Hepatic stellate cell (primary cell): ENCODE measurements at regions not wholly inside any gene's neighbourhood (a gene's known extent, or its start where the extent isn't known, plus 50 kb on each side); places are given as distances from the start of the nearest gene placed in this dataset.

Experiments
- DNase-seq: peaks from one replicate; pipeline ENCODE4 v3.0.0; 2011; ENCODE audit warnings: low spot score

DNA sequence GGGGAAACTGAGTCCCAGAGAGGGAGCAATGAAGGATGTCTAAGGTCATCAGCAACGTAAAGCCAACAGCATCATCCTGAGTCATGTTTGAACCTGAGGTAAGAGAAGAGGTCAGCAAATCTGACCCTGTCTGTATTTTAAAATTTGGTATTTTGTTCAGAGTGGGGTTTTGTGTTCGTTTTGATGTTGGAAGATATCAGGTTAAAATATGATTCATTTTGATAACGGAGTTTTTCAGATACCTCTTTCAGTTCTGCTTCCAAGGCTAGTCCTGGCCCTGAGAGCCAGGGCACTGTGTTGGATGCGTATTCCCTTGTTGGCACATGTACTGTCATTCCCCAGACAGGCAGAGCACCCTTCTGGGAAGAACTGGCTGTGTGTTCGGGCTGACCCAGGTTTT, 291.0 kb downstream of the NSG2 start:
- DNase-seq: no peak

DNA sequence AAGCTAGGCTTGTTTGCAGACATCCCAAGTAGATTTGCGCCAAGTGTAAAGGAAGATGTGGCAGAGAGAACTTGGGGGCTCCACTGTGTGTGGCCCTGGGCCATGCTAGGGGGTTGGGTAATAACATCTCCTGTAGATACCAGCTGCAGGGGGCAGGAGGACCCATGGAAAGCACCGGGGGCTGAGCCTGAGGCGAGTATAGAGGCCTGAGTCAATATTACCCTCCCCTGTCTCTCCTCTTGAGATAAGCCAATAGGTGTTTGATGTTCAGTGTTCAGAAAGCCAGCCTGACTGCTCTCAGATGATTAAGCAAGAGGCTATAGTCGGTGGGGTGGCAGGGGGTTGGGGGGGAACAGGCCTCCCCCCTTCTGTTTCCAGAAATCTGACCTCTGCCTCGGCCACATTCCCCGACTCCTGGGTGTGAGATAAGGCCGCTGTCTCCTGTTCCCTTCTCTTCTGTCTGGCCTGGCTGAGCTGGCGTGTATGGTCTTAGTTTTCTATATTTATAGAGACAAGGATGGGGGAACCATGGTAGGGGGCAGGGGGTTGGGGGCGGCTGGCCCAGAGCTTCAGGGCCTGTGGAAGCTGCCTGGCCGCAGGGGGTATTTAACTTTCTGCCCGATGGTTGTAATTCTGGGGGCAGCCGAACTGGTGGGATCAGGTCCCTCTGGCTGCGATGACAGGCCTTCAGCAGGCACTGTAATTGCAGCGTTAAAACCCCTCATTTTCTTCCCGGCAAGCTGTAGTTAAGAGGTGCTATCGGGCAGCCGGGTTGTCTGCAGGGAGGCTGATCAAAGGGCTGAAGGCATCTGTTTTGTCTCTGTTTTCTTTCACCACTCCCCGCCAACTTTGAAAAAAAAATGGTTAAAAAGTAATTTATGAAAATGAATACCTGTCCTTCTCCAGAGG, 292.0 kb downstream of the NSG2 start:
- no peak for DNase-seq

DNA sequence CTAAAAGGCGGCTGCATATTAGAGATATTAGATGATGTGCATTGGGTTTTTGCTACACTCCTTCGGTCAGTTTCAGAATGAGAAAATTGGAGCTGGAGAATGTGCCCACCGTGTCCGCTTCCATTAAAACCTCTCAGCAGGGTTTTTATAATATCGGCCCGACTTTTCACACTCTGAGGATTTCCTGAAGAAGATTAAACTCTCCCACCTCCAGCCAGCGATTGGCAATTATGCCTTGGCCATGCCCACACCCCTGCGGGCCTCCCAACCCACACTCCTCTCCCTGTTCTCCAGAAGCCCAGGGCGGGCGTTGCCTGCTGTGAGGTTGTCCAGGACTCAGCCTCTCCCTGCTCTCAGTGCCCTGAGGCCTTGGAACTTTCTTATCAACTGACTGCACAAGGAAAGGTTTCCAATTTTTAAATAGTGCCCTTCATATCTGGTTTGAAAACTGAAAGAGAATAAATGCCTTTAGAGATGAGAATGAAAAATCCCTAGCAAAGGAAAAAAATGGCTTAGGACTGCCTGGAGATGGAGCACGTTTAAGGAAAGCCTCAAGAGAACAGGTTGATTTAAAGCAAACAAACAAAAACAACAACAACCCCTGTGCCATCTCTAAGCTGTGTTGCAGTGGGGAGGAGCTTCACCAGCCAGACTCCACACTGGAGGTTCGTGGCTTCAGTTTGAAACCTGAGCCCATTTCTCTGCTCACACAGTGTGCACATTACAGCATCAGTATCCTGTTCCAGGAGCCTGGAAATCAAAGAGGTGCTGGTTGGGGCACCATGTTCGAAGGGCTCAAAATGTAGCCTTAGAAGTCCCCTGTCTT, 292.9 kb downstream of the NSG2 start:
- no peak for DNase-seq

DNA sequence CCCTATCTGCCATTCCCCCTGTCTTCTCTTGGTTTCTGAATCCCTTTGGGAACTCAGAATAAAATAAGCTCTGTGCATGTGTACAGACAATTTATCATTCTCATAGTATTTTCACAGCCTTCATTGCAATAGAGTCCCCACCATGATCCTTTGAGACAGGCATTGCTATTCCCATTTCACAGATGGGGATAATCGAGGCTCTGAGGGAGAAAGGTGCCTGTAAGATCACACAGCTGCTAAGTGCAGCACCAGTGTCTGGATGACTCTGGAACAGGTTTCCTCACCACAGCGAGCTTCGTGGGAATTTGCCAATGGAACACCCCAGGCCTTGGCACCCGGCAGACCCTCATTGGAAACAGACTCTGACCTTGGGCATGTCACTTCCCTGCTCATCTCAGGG, 293.6 kb downstream of the NSG2 start:
- DNase-seq: no peak

DNA sequence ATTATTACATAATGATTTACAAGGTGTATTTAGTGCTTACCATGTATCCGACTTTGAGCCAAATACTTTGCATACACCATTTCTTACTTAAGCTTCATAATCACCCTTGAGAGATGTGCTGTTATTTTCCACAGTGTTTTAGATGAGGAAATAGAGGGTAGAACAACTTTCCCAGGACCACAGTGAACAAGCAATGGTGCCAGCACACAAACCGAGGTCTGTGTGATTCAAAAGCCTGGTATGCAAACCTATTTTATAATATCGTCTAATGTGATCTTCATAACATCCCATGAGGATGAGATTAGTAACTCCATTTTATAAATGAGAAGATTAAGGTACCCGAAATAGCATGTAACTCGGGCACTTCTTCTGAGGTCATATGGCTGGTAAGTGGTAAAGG, 294.7 kb downstream of the NSG2 start:
- no peak for DNase-seq

DNA sequence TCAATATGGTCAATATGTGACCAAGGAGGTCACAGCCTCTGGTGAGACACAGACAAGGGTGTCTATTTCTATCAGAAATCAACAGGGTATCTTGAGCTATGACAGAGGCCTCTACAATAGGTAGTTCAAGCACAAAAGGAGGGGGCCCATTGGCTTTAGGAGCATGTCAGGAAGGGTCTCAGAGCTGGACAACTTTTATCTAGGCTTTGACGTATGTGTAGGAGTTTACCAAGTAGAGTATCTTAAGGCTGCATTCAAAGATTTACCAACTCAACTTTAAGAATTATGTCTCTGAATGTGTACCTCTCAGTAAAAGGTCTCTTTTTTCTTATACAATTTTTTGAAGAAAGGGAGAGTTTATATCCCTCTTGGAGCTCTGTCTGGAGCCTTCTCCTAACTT, 297.2 kb downstream of the NSG2 start:
- DNase-seq: no peak

DNA sequence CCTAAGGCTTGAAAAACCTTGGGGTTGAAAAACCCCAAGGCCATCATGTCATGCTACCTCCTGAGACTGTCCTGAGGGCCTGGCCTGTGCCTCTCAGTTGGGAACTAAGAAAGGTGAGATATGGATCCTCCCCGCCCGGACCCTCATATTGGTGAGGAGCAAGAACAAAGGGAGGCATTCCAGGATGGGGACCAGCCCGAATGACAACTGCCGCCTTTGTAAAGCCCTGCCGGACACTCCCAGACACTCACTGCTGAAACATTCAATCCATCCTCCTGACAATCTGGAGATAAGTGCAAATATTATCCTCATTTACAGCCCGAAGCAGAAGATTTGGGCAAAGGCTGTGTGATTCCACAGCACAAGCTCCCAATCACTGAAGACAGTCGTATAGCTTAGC, 298.3 kb downstream of the NSG2 start:
- DNase-seq: no peak

DNA sequence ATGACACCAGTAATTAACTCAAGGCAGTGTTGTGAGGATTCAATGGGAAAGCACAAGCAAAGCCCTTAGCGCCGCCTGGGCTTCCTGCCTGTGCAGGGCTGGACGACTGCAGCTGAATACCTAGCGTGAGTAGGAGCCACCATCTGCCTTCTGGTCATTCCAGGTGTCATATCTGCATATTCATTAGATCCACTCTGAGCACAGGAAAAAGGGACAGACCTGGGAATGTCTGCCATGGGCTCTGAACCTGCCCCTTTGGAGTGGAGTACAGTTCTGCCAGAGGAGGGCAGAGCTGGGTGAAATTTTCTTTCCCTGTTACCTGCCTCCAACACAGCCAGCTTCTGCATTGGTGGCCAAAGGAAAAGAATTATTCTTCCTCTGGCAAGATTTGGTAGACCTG, 298.8 kb downstream of the NSG2 start:
- DNase-seq: no peak

DNA sequence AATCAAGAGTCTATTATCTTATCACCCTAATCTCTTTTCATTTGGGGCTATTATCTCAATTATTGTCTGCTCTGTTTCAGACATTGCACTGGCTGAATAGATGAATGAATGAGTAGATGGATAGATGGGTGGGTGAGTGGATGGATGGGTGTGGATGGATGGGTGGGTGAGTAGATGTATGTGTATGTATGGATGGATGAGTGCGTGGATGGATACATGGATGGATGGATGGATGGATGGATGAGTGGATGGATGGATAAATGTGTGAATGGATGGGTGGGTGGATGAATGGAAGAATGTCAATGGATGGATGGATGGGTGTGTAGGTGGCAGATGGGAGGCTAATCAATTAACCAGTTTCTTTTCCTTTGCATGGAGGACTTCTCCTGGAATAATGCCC, 301.7 kb downstream of the NSG2 start:
- no peak for DNase-seq

DNA sequence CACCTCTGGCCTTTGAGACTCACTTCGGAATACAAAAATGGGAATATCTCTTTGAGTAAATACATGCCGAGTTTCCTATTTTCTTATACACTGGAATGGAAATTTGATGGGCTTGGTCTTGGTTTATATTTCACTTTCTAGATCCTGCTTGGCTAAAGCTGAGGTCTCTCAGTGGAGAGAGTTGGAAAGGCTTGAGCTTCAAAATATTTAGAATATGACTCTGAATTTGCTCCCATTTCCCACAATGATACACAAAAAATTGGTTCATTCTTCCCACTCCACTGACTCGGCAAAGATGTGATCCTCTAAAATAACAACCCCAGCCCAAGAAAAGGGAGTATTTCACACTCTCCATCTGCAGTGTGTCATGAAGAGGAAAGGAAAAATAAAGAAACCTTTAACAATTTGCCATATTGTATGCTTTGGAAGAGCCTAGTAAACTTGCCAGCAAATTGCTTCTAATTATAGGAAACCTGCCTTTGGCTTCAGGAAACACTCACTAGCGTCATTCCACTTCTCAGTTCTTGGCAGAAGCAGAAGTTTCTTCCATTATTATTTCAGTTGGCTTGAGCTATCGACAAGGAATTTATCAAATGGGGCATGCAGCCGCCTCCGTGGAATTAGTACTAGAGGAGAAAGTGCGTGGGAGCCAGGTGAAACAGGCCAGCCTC, 302.9 kb downstream of the NSG2 start:
- no peak for DNase-seq

DNA sequence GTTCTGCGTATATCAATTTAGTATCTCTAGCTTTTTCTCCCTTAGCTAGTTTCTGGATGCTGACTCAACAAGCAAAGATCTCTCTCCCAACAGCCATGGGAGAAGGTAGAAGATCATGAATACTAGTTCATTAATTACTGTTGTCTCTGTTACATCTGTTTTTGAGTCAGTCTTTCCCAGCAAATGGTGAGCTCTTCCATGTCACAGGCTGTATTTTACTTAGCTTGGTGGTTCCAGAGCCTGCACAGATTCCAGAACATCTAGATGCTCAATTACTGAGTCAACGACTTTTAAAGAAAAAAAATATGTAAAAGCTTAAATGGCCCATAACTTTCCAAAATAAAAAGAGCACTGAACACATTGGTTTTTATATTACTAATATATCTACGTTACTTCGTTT, 307.2 kb downstream of the NSG2 start:
- DNase-seq: no peak

DNA sequence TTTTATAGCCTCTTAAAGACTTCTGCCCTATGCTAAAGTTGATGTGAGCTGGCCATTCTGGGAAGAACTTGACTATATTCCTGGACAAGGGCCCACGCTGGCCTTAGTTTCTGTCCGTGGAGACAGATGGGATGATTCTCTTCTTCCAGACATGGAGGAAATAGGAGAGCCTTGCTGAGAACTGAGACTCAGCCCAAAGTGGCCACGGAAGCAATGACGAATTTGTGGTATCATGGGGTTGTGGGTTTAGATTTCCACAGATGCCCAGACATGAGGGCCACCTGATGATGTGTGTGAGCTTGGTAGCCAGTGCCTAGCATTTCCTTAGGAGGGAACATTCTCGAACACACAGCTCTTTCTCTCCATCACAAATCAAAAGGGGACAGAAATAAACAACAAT, 309.1 kb downstream of the NSG2 start:
- no peak for DNase-seq

DNA sequence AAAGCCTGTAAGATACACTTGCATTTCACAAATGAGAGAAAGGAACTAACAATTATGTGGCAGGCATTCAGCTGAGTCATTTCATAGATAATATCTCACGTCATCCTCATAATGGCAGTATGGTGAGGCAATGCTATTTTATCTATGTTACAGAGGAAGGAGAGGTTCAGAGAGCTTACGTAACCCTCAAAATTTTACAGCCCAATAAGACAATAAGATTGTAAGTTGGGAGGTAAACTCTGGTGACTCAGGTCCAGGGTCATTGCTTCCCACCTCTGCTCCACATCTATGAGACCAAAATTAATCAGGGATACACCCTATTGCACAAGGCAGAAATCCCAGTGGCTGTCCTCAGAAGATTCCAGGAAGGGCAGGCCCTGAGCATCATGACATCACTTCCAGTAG, 309.7 kb downstream of the NSG2 start:
- DNase-seq: no peak

DNA sequence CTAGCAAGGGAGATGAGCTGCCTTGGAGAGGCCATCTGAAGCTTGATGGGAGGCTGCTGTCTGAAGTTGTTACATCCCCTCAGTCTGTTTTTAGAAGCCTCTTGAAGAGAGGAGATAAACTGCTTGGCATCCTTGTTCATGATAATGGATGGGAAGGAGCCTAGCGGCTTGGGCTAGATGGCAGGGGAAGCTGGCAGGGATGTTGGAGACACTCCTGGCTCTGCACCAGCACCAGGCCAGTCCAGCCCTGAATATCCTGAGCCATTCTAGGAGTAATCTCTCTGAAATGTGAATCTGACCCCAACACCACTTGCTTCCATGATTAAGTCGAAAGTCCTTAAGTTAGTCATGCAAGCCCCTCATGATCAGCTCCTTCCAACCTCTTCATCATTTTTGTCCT, 310.5 kb downstream of the NSG2 start:
- DNase-seq: no peak

DNA sequence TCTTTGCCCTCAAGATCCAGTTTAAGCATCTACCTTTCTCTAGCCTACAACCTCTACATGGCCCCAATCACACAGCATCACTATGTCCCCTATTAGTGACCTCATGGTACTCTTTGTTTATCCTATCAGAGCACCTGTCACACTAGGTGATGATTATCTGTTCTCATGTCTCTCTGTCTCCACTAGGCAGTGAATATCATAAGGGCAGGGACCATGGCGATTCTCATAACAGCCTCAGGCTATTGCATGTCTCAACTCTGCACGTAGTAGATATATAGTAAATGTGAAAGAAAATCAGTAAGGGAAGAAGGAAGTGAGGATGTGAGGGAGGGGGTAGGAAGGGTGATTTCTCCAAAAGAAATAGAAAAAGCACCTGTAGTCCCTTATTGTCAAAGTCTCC, 311.0 kb downstream of the NSG2 start:
- DNase-seq: no peak

DNA sequence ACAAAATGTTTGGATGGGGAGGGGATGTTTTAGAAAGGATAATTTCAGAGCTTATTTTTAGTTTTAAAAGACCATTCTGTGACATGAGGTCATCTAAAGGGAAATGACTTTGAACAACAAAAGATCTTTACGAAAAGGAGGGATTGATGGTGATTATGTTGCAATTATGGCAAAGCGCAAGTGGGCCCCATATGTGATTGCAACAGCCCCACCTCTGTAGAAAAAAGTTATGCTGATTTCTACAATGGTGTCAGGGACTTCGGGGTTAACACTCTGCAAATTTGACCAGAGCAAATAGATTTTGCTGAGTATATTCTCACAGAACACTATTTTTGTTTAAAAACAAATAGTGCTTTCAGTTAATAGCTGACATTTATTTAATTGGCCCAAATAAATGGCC, 312.8 kb downstream of the NSG2 start:
- DNase-seq: no peak

DNA sequence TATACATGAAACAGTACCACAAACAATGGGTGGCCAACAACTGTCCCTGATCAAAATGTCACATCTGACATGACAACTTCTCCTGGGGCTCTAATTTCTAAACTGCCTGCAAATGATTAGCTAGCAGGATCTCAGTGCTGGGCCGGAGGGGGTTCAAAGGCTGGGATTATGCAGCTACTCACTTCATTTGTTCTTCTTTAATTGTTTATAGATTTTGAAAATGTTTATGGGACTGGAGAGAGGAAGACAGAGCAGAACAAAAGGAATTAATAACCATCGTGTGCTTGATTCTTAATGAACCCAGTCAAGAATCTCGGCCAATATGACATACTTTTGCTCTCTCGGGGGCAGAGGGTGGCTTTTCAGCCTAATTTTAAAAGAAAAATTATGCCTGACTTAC, 313.6 kb downstream of the NSG2 start:
- DNase-seq: no peak

DNA sequence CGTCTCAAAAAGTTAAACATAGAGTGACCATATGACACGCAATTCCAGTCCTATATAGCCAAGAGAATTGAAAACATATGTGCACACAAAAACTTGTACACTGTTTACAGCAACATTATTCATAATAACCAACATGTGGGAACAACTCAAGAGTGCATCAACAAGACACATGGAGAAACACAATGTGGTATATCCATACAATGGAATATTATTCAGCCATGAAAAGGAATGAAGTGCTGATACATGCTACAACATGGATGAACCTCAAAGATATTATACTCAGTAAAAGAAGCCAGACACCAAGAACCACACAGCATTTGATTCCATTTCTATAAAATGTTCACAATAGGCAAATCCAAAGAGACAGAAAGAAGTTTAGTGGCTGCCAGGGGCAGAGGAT, 317.0 kb downstream of the NSG2 start:
- DNase-seq: no peak

DNA sequence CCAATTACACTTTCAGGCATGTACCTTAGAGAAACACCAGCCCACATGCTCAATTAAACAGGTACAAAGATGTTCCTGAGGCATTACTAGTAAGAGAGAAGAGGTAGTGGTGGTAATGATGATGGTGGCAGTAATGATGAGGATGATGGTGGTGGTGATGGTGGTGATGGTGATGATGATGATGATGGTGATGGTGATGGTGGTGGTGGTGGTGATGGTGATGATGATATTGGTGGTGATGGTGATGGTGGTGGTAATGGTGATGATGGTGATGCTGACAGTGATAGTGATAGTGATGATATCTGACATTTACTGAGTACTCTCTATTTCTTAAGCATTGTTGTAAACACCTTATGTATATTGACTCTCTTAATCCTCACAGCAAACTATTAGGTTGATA, 318.4 kb downstream of the NSG2 start:
- no peak for DNase-seq

DNA sequence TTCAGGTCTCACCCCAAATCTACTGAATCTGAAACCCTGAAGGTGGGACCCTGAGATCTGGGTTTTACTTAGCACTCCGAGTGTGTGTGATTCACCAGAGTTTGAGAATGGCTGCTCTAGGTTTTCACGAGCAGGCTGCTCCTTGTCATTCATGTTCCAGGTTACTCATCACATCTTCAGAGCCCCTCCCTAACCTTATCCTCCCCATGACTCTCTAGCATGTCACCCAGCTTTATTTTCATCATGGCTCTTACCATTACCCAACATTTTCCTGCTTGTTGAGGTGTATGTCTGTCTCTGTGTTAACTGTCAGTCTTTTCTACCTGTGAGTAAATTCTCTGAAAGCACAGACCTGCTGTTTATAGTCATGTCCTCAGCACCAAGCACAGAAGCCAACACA, 319.2 kb downstream of the NSG2 start:
- DNase-seq: no peak

DNA sequence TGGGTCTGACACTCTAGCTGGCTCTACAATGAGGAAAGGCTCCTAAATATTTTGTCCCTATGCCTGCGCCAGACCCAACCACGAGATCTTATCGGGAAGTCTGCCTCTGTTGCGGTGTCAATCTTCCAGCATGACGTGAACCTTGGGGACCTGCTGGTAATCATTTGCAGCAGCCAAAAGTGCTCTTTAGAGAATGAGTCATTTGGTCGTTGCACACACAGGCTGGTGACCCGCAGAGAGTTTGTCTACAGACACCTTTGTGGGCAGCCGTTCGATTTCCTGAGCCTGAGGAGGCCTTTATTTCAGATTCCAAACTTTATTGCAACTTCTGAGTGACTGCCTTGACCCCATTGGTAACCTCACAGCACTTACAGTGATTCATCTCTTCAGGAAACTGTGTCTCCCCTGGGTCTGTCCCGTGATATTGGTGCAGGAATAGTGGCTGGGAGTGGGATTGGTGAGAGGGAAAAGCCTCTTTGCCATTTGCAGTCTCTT, 326.1 kb downstream of the NSG2 start:
- DNase-seq: no peak

DNA sequence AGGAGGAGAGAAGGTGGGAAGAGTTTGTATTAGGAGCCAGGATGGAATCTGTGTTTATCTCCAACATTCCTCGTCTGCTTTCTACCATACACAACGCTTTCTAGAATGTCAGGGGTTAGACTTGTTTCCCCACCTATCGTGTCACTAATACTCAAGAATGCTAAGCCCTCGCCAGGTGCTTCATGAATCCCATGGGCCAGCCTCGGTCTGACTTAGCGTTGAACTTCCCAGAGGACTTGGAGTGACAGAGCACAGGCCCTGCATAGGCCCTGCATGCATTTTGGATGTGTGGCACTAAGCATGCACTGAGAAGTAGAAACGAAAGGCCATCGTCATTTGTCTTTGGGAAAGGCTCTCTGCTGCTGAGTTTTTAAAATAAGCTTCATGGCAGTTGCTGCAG, 328.7 kb downstream of the NSG2 start:
- DNase-seq: no peak

DNA sequence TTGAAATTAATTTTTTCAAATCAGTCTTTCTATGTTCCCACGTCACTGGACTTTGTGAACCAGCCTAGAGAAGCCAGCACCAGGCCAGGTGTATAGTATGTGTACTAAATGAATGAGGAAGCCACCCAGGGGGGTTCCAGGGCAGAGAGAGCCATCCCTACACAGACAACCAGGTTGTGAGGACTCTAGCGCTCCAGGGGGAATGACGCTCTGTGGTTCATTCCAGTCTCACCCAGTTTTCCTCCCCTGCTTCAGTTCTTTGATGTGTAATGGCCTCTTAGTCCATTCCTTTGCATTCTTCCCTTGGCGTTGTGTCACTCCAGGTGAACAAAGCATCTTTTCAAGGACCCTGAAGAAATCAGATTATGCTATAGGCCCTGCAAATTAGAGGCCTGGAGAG, 330.6 kb downstream of the NSG2 start:
- DNase-seq: no peak
